ENCODE measurements at regions not wholly inside any gene's neighbourhood (a gene's known extent, or its start where the extent isn't known, plus 50 kb on each side); places are given as distances from the start of the nearest gene placed in this dataset.

- no peak for TF ChIP-seq CTCF (conservative IDR thresholded peaks at IDR 0.05)
- TF ChIP-seq ZFX (IDR thresholded peaks at IDR 0.05) = no peak
These were observed 197.0 kb upstream of the PRSS58 start for GRCh38 chr7:142454862-142455261.
